ENCODE measurements at regions not wholly inside any gene's neighbourhood (a gene's known extent, or its start where the extent isn't known, plus 50 kb on each side); places are given as distances from the start of the nearest gene placed in this dataset.
A peak's percentile ranks its signal among the peaks of the same experiment; 100 is the strongest.

- Histone ChIP-seq H3K27me3 (ENCODE audit: insufficient read depth, poor library complexity, severe bottlenecking) (no peaks in the 10 kb centered on the region), H3K36me3 (ENCODE audit: low read depth) (no peaks in the 10 kb centered on the region), H3K4me1 (ENCODE audit: insufficient read depth, poor library complexity, severe bottlenecking) (peaks cover 26% of the 10 kb centered on the region), H3K4me3 (ENCODE audit: severe bottlenecking) (no peak overlapping the region), H3K9me3 (ENCODE audit: severe bottlenecking) (no peaks in the 10 kb centered on the region), H3K27ac (ENCODE audit: poor library complexity, severe bottlenecking) (peak overlapping the region; percentile 56)
- ATAC-seq (ENCODE audit: low read depth), result peak; percentile 63; the same call in 2 of the 3 replicates
- TF ChIP-seq CTCF (IDR thresholded peaks at IDR 0.05; ENCODE audit: poor library complexity, severe bottlenecking), result no peak
- no peak for DNase-seq (ENCODE audit: low spot score)
These were observed 614.9 kb upstream of the FZD8 start for GRCh38 chr10:36256948-36257356.

GRCh38 chr10:36256166-36256565 is 614.1 kb upstream of the FZD8 start:
- Histone ChIP-seq H3K36me3 (ENCODE audit: low read depth) (no peaks in the 10 kb centered on the region), H3K27ac (ENCODE audit: poor library complexity, severe bottlenecking) (peak overlapping the region; percentile 56), H3K27me3 (ENCODE audit: insufficient read depth, poor library complexity, severe bottlenecking) (no peaks in the 10 kb centered on the region), H3K4me3 (ENCODE audit: severe bottlenecking) (no peak overlapping the region), H3K4me1 (ENCODE audit: insufficient read depth, poor library complexity, severe bottlenecking) (peaks cover 26% of the 10 kb centered on the region), H3K9me3 (ENCODE audit: severe bottlenecking) (no peaks in the 10 kb centered on the region)
- DNase-seq (ENCODE audit: low spot score) (no peak), ATAC-seq (ENCODE audit: low read depth) (no peak)
- TF ChIP-seq CTCF (IDR thresholded peaks at IDR 0.05; ENCODE audit: poor library complexity, severe bottlenecking), result no peak

- H3K9me3 ChIP-seq (ENCODE audit: severe bottlenecking), result no peaks in the 10 kb centered on the region
- no peak for TF ChIP-seq CTCF (IDR thresholded peaks at IDR 0.05; ENCODE audit: poor library complexity, severe bottlenecking)
- H3K4me3 ChIP-seq (ENCODE audit: severe bottlenecking), result no peak overlapping the region
- H3K36me3 ChIP-seq (ENCODE audit: low read depth), result no peaks in the 10 kb centered on the region
- H3K27me3 ChIP-seq (ENCODE audit: insufficient read depth, poor library complexity, severe bottlenecking), result no peaks in the 10 kb centered on the region
- DNase-seq (ENCODE audit: low spot score), result peak; percentile 76
- peak overlapping the region; percentile 70 for H3K27ac ChIP-seq (ENCODE audit: poor library complexity, severe bottlenecking)
- ATAC-seq (ENCODE audit: low read depth), result peak; percentile 53; the same call in 2 of the 3 replicates
- H3K4me1 ChIP-seq (ENCODE audit: insufficient read depth, poor library complexity, severe bottlenecking), result peaks cover 26% of the 10 kb centered on the region
These were observed 612.1 kb upstream of the FZD8 start for GRCh38 chr10:36254199-36254598.

GRCh38 chr10:36253731-36254130 is 611.6 kb upstream of the FZD8 start:
- Histone ChIP-seq H3K36me3 (ENCODE audit: low read depth) (no peaks in the 10 kb centered on the region), H3K9me3 (ENCODE audit: severe bottlenecking) (no peaks in the 10 kb centered on the region), H3K27ac (ENCODE audit: poor library complexity, severe bottlenecking) (peak overlapping the region; percentile 70), H3K4me1 (ENCODE audit: insufficient read depth, poor library complexity, severe bottlenecking) (peaks cover 26% of the 10 kb centered on the region), H3K4me3 (ENCODE audit: severe bottlenecking) (no peak overlapping the region), H3K27me3 (ENCODE audit: insufficient read depth, poor library complexity, severe bottlenecking) (no peaks in the 10 kb centered on the region)
- DNase-seq (ENCODE audit: low spot score) (no peak), ATAC-seq (ENCODE audit: low read depth) (no peak)
- TF ChIP-seq CTCF (IDR thresholded peaks at IDR 0.05; ENCODE audit: poor library complexity, severe bottlenecking), result no peak

GRCh38 chr10:36251068-36251467 is 609.0 kb upstream of the FZD8 start:
- Histone ChIP-seq H3K4me1 (ENCODE audit: insufficient read depth, poor library complexity, severe bottlenecking) (peaks cover 16% of the 10 kb centered on the region), H3K27ac (ENCODE audit: poor library complexity, severe bottlenecking) (no peak overlapping the region)
- TF ChIP-seq CTCF (IDR thresholded peaks at IDR 0.05; ENCODE audit: poor library complexity, severe bottlenecking), result no peak

More at GRCh38 chr10:36251068-36251467, 609.0 kb upstream of the FZD8 start:
- ATAC-seq (ENCODE audit: low read depth), result no peak
- no peak for DNase-seq (ENCODE audit: low spot score)
- Histone ChIP-seq H3K9me3 (ENCODE audit: severe bottlenecking) (no peaks in the 10 kb centered on the region), H3K36me3 (ENCODE audit: low read depth) (no peaks in the 10 kb centered on the region), H3K27me3 (ENCODE audit: insufficient read depth, poor library complexity, severe bottlenecking) (no peaks in the 10 kb centered on the region), H3K4me3 (ENCODE audit: severe bottlenecking) (no peak overlapping the region)
